ENCODE measurements at regions not wholly inside any gene's neighbourhood (a gene's known extent, or its start where the extent isn't known, plus 50 kb on each side); places are given as distances from the start of the nearest gene placed in this dataset.

DNA sequence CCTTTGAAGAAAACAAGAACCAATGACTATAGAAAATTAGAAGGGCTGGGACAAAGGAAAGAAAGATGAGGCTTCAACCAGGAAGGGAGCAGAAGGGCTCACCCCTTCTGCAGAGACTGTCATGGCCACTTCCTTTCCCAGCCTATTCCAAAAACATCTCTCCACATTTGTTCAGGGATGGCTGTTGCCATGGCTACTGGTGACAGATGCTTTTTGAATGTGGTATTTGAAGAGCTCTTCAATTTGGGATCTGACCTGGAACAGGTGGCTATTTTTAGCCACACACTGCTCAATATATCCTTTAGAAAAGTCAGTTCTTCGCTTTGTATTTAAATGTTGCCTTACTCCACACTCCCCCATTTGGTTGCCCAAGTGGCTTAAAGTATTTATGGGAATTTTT is 64.1 kb upstream of the LCLAT1 start:
- Histone ChIP-seq H3K27ac (ENCODE audit: low read length) (no peak overlapping the region), H3K36me3 (ENCODE audit: control insufficient read depth, insufficient read depth, low read length) (no peaks in the 10 kb centered on the region), H3K9me3 (ENCODE audit: control insufficient read depth, insufficient read depth, low read length) (no peaks in the 10 kb centered on the region), H3K4me3 (ENCODE audit: low read length) (no peak overlapping the region), H3K4me1 (ENCODE audit: control insufficient read depth, insufficient read depth, low read length) (no peaks in the 10 kb centered on the region), H3K27me3 (ENCODE audit: control insufficient read depth, insufficient read depth, low read length) (no peaks in the 10 kb centered on the region)
- intact Hi-C loops (cut with micrococcal nuclease): no loop called here
- ATAC-seq: no peak
- Mint-ChIP-seq H3K27me3 (ENCODE audit: low read depth in 2 of 2) (peaks cover 19 to 21% of the 10 kb centered on the region in 2 donors), H3K4me3 (no peak overlapping the region), H3K36me3 (peaks cover 7% of the 10 kb centered on the region), H3K4me1 (no peaks in the 10 kb centered on the region), H3K9me3 (no peaks in the 10 kb centered on the region), H3K27ac (no peak overlapping the region)
- TF ChIP-seq, protein P1, sequence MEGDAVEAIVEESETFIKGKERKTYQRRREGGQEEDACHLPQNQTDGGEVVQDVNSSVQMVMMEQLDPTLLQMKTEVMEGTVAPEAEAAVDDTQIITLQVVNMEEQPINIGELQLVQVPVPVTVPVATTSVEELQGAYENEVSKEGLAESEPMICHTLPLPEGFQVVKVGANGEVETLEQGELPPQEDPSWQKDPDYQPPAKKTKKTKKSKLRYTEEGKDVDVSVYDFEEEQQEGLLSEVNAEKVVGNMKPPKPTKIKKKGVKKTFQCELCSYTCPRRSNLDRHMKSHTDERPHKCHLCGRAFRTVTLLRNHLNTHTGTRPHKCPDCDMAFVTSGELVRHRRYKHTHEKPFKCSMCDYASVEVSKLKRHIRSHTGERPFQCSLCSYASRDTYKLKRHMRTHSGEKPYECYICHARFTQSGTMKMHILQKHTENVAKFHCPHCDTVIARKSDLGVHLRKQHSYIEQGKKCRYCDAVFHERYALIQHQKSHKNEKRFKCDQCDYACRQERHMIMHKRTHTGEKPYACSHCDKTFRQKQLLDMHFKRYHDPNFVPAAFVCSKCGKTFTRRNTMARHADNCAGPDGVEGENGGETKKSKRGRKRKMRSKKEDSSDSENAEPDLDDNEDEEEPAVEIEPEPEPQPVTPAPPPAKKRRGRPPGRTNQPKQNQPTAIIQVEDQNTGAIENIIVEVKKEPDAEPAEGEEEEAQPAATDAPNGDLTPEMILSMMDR (IDR thresholded peaks at IDR 0.05): no peak
- WGBS (ENCODE audit: insufficient coverage): 100% methylated on average over 1 of the region's 1 CpG
- DNase-seq: no peak

DNA sequence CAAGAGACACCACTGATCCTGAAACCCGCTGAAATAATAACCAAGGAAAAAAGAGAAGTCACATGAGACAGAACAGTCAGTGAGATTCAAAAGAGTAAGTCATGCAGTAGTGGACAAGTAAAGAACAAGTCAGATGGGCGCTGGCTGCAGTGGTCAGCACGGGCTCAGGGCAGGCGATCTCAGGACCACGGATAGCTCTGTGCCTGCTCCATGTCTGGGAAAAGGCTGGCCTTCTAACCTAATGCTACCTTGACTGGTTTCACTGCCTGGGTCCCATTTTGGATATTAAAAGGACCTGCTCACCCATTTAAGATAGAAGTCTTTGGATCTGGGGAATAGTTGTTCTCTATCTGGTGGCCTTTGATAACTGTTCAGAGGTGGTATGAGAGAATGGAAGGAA is 61.7 kb upstream of the LCLAT1 start:
- Mint-ChIP-seq H3K9me3 (no peaks in the 10 kb centered on the region), H3K4me1 (peaks cover 5 to 8% of the 10 kb centered on the region in 2 donors), H3K4me3 (no peak overlapping the region), H3K27me3 (ENCODE audit: low read depth in 2 of 2) (peaks cover 19 to 21% of the 10 kb centered on the region in 2 donors), H3K36me3 (peaks cover 7% of the 10 kb centered on the region), H3K27ac (no peak overlapping the region)
- Histone ChIP-seq H3K4me3 (ENCODE audit: low read length) (no peak overlapping the region), H3K27ac (ENCODE audit: low read length) (no peak overlapping the region), H3K27me3 (ENCODE audit: control insufficient read depth, insufficient read depth, low read length) (peaks cover 2% of the 10 kb centered on the region), H3K4me1 (ENCODE audit: control insufficient read depth, insufficient read depth, low read length) (no peaks in the 10 kb centered on the region), H3K36me3 (ENCODE audit: control insufficient read depth, insufficient read depth, low read length) (no peaks in the 10 kb centered on the region), H3K9me3 (ENCODE audit: control insufficient read depth, insufficient read depth, low read length) (no peaks in the 10 kb centered on the region)
- TF ChIP-seq, protein P1 (IDR thresholded peaks at IDR 0.05): no peak
- no peak for ATAC-seq
- no peak for DNase-seq
- intact Hi-C loops (cut with micrococcal nuclease): no loop called here
- WGBS (ENCODE audit: insufficient coverage): 59% methylated on average over 5 of the region's 5 CpGs

DNA sequence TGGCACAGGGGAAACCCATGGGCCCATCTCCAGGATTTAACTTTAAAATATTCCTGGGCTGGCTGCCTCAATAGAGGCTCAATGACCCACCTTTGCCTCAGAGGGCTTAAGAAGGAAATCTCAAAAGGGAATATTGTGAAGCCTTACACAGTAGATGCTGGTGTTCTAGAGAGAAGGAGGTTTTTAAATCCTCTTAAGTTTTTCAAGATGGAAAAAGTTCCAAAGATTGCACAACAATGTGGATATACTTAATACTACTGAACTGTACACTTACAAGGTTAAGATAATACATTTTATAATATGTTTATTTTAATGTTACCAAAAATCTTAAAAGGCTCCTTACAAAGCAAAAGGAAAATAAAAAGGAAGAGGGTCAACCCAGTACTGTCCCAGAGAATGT is 54.9 kb upstream of the LCLAT1 start:
- DNase-seq (no peak), ATAC-seq (no peak)
- Histone ChIP-seq H3K4me1 (ENCODE audit: control insufficient read depth, insufficient read depth, low read length) (no peaks in the 10 kb centered on the region), H3K27me3 (ENCODE audit: control insufficient read depth, insufficient read depth, low read length) (peaks cover 2% of the 10 kb centered on the region), H3K4me3 (ENCODE audit: low read length) (no peak overlapping the region), H3K36me3 (ENCODE audit: control insufficient read depth, insufficient read depth, low read length) (no peaks in the 10 kb centered on the region), H3K27ac (ENCODE audit: low read length) (no peak overlapping the region), H3K9me3 (ENCODE audit: control insufficient read depth, insufficient read depth, low read length) (no peaks in the 10 kb centered on the region)
- Mint-ChIP-seq H3K9me3 (no peaks in the 10 kb centered on the region), H3K4me3 (no peak overlapping the region), H3K36me3 (no peaks in the 10 kb centered on the region), H3K27ac (no peak overlapping the region), H3K27me3 (ENCODE audit: low read depth in 2 of 2) (peaks cover 0 to 7% of the 10 kb centered on the region in 2 donors), H3K4me1 (peaks cover 5 to 8% of the 10 kb centered on the region in 2 donors)
- TF ChIP-seq, protein P1 (IDR thresholded peaks at IDR 0.05): no peak
- intact Hi-C loops (cut with micrococcal nuclease): no loop called here

DNA sequence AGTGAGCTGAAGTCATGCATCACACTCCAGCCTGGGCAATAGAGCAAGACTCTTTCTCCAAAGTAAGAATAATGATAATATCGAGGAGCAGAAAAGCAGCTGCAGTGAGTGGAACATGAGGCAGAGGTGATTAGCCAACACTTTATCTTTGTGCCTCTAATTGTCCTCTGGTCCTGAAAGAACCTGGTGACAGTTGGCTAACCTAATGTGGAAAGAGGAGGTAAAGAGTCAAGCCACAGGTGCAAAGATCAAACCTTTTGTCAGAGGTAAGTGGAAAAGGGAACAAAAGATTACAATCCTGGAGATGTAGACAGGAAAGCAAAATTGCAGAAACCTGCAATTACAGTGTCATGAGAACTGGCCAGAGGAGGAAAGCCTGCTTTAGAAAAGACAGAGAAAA is 53.5 kb upstream of the LCLAT1 start:
- WGBS (ENCODE audit: insufficient coverage): 92% methylated on average over 1 of the region's 1 CpG
- Histone ChIP-seq H3K4me1 (ENCODE audit: control insufficient read depth, insufficient read depth, low read length) (no peaks in the 10 kb centered on the region), H3K4me3 (ENCODE audit: low read length) (no peak overlapping the region), H3K36me3 (ENCODE audit: control insufficient read depth, insufficient read depth, low read length) (no peaks in the 10 kb centered on the region), H3K9me3 (ENCODE audit: control insufficient read depth, insufficient read depth, low read length) (no peaks in the 10 kb centered on the region), H3K27ac (ENCODE audit: low read length) (no peak overlapping the region), H3K27me3 (ENCODE audit: control insufficient read depth, insufficient read depth, low read length) (peaks cover 1% of the 10 kb centered on the region)
- H3K27me3 Mint-ChIP-seq (ENCODE audit: low read depth in 2 of 2): peaks cover 0 to 7% of the 10 kb centered on the region in 2 donors
- H3K9me3 Mint-ChIP-seq: no peaks in the 10 kb centered on the region
- ATAC-seq (no peak), DNase-seq (no peak)
- no peaks in the 10 kb centered on the region for H3K36me3 Mint-ChIP-seq
- no peak overlapping the region for H3K4me3 Mint-ChIP-seq
- H3K4me1 Mint-ChIP-seq: peaks cover 5 to 8% of the 10 kb centered on the region in 2 donors
- TF ChIP-seq, protein P1 (IDR thresholded peaks at IDR 0.05): no peak
- no peak overlapping the region for H3K27ac Mint-ChIP-seq
- intact Hi-C loops (cut with micrococcal nuclease): no loop called here

Measured in natural killer cell (primary cell).